ENCODE measurements at regions not wholly inside any gene's neighbourhood (a gene's known extent, or its start where the extent isn't known, plus 50 kb on each side); places are given as distances from the start of the nearest gene placed in this dataset.

DNA sequence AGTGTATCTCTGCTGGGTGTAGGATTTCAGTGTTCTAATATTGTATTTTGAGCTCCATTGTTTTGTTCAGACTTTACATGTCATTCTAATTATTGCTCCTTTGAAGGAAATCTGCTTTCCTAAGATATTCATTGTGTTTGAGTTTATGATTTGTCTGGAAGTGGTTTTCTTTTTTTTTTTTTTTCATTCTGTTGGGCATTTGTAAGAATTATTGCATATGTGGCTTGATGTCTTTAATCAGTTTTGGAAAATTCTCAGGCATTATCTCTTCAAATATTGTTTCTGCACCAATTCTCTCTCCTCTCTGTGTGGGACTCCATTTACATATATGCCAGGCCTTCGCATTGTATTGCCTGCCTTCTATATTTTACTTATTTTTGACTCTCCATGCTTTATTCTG is 65.8 kb upstream of the RNU6-1 start (continued):
- no peak for TF ChIP-seq CREB1 (CRISPR knock-in tag; IDR thresholded peaks at IDR 0.05; ENCODE audit: low read depth)
- no peak for TF ChIP-seq POLR2AphosphoS5 (IDR thresholded peaks at IDR 0.05; ENCODE audit: low read depth)
- no peak for TF ChIP-seq NANOG (IDR thresholded peaks at IDR 0.05; ENCODE audit: borderline replicate concordance)
- no peak for TF ChIP-seq ZNF331 (CRISPR knock-in tag; IDR thresholded peaks at IDR 0.05; ENCODE audit: low read depth)
- no peak for TF ChIP-seq EZH2 (IDR thresholded peaks at IDR 0.05; ENCODE audit: low read depth, unreplicated experiment)
- no peak for TF ChIP-seq STAT1 (IDR thresholded peaks at IDR 0.05; ENCODE audit: unreplicated experiment)
- TF ChIP-seq, protein P1, sequence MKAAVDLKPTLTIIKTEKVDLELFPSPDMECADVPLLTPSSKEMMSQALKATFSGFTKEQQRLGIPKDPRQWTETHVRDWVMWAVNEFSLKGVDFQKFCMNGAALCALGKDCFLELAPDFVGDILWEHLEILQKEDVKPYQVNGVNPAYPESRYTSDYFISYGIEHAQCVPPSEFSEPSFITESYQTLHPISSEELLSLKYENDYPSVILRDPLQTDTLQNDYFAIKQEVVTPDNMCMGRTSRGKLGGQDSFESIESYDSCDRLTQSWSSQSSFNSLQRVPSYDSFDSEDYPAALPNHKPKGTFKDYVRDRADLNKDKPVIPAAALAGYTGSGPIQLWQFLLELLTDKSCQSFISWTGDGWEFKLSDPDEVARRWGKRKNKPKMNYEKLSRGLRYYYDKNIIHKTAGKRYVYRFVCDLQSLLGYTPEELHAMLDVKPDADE (IDR thresholded peaks at IDR 0.05) = no peak
- TF ChIP-seq EZH2phosphoT487 (IDR thresholded peaks at IDR 0.05; ENCODE audit: unreplicated experiment) = no peak
- TF ChIP-seq, protein P2, sequence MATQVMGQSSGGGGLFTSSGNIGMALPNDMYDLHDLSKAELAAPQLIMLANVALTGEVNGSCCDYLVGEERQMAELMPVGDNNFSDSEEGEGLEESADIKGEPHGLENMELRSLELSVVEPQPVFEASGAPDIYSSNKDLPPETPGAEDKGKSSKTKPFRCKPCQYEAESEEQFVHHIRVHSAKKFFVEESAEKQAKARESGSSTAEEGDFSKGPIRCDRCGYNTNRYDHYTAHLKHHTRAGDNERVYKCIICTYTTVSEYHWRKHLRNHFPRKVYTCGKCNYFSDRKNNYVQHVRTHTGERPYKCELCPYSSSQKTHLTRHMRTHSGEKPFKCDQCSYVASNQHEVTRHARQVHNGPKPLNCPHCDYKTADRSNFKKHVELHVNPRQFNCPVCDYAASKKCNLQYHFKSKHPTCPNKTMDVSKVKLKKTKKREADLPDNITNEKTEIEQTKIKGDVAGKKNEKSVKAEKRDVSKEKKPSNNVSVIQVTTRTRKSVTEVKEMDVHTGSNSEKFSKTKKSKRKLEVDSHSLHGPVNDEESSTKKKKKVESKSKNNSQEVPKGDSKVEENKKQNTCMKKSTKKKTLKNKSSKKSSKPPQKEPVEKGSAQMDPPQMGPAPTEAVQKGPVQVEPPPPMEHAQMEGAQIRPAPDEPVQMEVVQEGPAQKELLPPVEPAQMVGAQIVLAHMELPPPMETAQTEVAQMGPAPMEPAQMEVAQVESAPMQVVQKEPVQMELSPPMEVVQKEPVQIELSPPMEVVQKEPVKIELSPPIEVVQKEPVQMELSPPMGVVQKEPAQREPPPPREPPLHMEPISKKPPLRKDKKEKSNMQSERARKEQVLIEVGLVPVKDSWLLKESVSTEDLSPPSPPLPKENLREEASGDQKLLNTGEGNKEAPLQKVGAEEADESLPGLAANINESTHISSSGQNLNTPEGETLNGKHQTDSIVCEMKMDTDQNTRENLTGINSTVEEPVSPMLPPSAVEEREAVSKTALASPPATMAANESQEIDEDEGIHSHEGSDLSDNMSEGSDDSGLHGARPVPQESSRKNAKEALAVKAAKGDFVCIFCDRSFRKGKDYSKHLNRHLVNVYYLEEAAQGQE (IDR thresholded peaks at IDR 0.05; ENCODE audit: unreplicated experiment) = no peak

DNA sequence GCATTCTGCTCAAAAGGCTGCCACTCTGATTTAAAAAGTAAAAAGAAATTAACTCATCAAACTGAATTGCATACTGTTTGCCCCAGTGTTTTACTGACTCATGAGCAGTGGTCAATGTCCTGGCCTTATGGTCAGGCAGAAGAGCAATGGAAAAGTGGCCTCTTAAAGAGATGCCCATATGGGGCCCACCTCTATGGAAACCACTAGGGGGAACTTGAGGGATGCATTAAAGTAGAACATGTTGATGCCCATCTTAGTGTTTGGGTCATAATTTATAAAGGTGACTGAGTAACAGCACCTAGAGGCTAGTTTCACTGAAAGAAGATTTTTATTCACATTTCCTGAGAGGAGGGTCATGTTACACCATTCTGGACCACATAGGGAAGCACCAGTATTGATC is 66.5 kb upstream of the RNU6-1 start:
- TF ChIP-seq ZNF331 (CRISPR knock-in tag; IDR thresholded peaks at IDR 0.05; ENCODE audit: low read depth) = no peak
- TF ChIP-seq, protein P3, sequence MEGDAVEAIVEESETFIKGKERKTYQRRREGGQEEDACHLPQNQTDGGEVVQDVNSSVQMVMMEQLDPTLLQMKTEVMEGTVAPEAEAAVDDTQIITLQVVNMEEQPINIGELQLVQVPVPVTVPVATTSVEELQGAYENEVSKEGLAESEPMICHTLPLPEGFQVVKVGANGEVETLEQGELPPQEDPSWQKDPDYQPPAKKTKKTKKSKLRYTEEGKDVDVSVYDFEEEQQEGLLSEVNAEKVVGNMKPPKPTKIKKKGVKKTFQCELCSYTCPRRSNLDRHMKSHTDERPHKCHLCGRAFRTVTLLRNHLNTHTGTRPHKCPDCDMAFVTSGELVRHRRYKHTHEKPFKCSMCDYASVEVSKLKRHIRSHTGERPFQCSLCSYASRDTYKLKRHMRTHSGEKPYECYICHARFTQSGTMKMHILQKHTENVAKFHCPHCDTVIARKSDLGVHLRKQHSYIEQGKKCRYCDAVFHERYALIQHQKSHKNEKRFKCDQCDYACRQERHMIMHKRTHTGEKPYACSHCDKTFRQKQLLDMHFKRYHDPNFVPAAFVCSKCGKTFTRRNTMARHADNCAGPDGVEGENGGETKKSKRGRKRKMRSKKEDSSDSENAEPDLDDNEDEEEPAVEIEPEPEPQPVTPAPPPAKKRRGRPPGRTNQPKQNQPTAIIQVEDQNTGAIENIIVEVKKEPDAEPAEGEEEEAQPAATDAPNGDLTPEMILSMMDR (conservative IDR thresholded peaks at IDR 0.05; ENCODE audit: low read depth in 2 of 2) = peak; percentile 59 to 68
- Histone ChIP-seq H3K79me2 (replicated peaks; ENCODE audit: insufficient read depth) (no peaks in the 10 kb centered on the region), H2AFZ (no peak overlapping the region), H3K4me3 (no peak overlapping the region), H3K27ac (ENCODE audit: low read depth) (no peak overlapping the region), H4K20me1 (replicated peaks; ENCODE audit: insufficient read depth) (no peaks in the 10 kb centered on the region), H3K4me2 (no peak overlapping the region), H3F3A (replicated peaks; ENCODE audit: low read depth) (no peaks in the 10 kb centered on the region), H3K36me3 (ENCODE audit: insufficient read depth) (no peaks in the 10 kb centered on the region; the same call in 1 of the 2 replicates), H3K4me1 (ENCODE audit: insufficient read depth) (peaks cover 8% of the 10 kb centered on the region; the same call in 1 of the 2 replicates), H3K9me2 (ENCODE audit: insufficient read depth) (no peaks in the 10 kb centered on the region; the same call in 1 of the 2 replicates), H3K27me3 (ENCODE audit: insufficient read depth) (no peaks in the 10 kb centered on the region)
- no peak overlapping the region for H3K27ac Mint-ChIP-seq
- peak; percentile 47 for DNase-seq (ENCODE audit: low spot score)
- H3K9me3 Mint-ChIP-seq = peaks cover 40% of the 10 kb centered on the region
- H3K4me3 Mint-ChIP-seq = no peak overlapping the region
- peaks cover 3% of the 10 kb centered on the region for H3K27me3 Mint-ChIP-seq (ENCODE audit: insufficient read depth, low read depth, poor library complexity)
- peaks cover 25% of the 10 kb centered on the region; the same call in 2 of the 3 replicates for H3K36me3 Mint-ChIP-seq (ENCODE audit: low read depth)
- H3K4me1 Mint-ChIP-seq = peaks cover 9% of the 10 kb centered on the region; the same call in 2 of the 3 replicates
- peak; percentile 57 for ATAC-seq
